Ishikawa (cell line): ENCODE measurements at regions not wholly inside any gene's neighbourhood (a gene's known extent, or its start where the extent isn't known, plus 50 kb on each side); places are given as distances from the start of the nearest gene placed in this dataset.

ENCODE experiments used
- CEBPB ChIP-seq: IDR thresholded peaks from 2 replicates; pipeline ENCODE4 v1.6.1; 2012
- CREB1 ChIP-seq: IDR thresholded peaks from 2 replicates; pipeline ENCODE4 v1.6.1; 2012; ENCODE audit warnings: low read depth
- EGR1 ChIP-seq: IDR thresholded peaks from 2 replicates; pipeline ENCODE4 v1.6.1; 2012
- EP300 ChIP-seq: IDR thresholded peaks from 2 replicates; pipeline ENCODE4 v1.6.1; 2012; ENCODE audit warnings: borderline replicate concordance
- FOXM1 ChIP-seq: IDR thresholded peaks from 2 replicates; pipeline ENCODE4 v1.6.1; 2012; ENCODE audit warnings: low read depth, borderline replicate concordance
- MAX ChIP-seq: IDR thresholded peaks from 2 replicates; pipeline ENCODE4 v1.6.1; 2012
- NFIC ChIP-seq: IDR thresholded peaks from 2 replicates; pipeline ENCODE4 v1.6.1; 2012
- RAD21 ChIP-seq: IDR thresholded peaks from 2 replicates; pipeline ENCODE4 v1.6.1; 2012; ENCODE audit warnings: low read depth
- REST ChIP-seq: IDR thresholded peaks from 2 replicates; pipeline ENCODE4 v1.6.1; 2012; ENCODE audit warnings: low read depth, mild to moderate bottlenecking
- TAF1 ChIP-seq: IDR thresholded peaks from 2 replicates; pipeline ENCODE4 v1.6.1; 2012; ENCODE audit warnings: low read depth, mild to moderate bottlenecking
- TCF12 ChIP-seq: IDR thresholded peaks from 2 replicates; pipeline ENCODE4 v1.6.1; 2012; ENCODE audit warnings: low read depth
- TEAD4 ChIP-seq: IDR thresholded peaks from 2 replicates; pipeline ENCODE4 v1.6.1; 2012
- USF1 ChIP-seq: IDR thresholded peaks from 2 replicates; pipeline ENCODE4 v1.6.1; 2012
- YY1 ChIP-seq: IDR thresholded peaks from 2 replicates; pipeline ENCODE4 v1.6.1; 2012; ENCODE audit warnings: low read depth
- ZBTB7A ChIP-seq: IDR thresholded peaks from 2 replicates; pipeline ENCODE4 v1.6.1; 2012; ENCODE audit warnings: low read depth

- TF ChIP-seq FOXM1, result no peak
- no peak for TF ChIP-seq TEAD4
- TF ChIP-seq ZBTB7A, result no peak
- TF ChIP-seq CEBPB, result no peak
- no peak for TF ChIP-seq CREB1
- no peak for TF ChIP-seq YY1
- TF ChIP-seq TCF12, result no peak
- no peak for TF ChIP-seq REST
- TF ChIP-seq MAX, result no peak
- no peak for TF ChIP-seq EP300
- no peak for TF ChIP-seq NFIC
- no peak for TF ChIP-seq RAD21
- TF ChIP-seq TAF1, result no peak
- no peak for TF ChIP-seq EGR1
- TF ChIP-seq USF1, result no peak
Measured at GRCh38 chr3:15924914-15925313, 127.1 kb upstream of the ANKRD28 start.

- TF ChIP-seq FOXM1, result no peak
Measured at GRCh38 chr3:15926871-15927270, 129.1 kb upstream of the ANKRD28 start.

GRCh38 chr3:15927969-15928368, 130.2 kb upstream of the ANKRD28 start:
- TF ChIP-seq YY1 (no peak), CEBPB (no peak), TCF12 (no peak), FOXM1 (no peak), REST (no peak), TEAD4 (no peak), TAF1 (no peak), RAD21 (no peak), ZBTB7A (no peak), CREB1 (no peak), EP300 (no peak), USF1 (no peak), EGR1 (no peak), NFIC (no peak), MAX (no peak)

- TF ChIP-seq TAF1, result no peak
- no peak for TF ChIP-seq RAD21
- no peak for TF ChIP-seq FOXM1
- no peak for TF ChIP-seq CREB1
- TF ChIP-seq TEAD4, result no peak
- TF ChIP-seq EP300, result no peak
- no peak for TF ChIP-seq CEBPB
- TF ChIP-seq TCF12, result no peak
- no peak for TF ChIP-seq ZBTB7A
- TF ChIP-seq EGR1, result no peak
- no peak for TF ChIP-seq USF1
- no peak for TF ChIP-seq YY1
Measured at GRCh38 chr3:15929944-15930571, 132.3 kb upstream of the ANKRD28 start.

GRCh38 chr3:15932348-15933300, 134.8 kb upstream of the ANKRD28 start:
- no peak for TF ChIP-seq USF1
- TF ChIP-seq CREB1, result no peak
- no peak for TF ChIP-seq TCF12
- no peak for TF ChIP-seq YY1
- TF ChIP-seq RAD21, result no peak
- no peak for TF ChIP-seq MAX
- no peak for TF ChIP-seq EP300
- TF ChIP-seq TEAD4, result no peak
- TF ChIP-seq REST, result no peak
- TF ChIP-seq FOXM1, result no peak
- no peak for TF ChIP-seq TAF1
- TF ChIP-seq ZBTB7A, result no peak
- TF ChIP-seq CEBPB, result no peak
- TF ChIP-seq EGR1, result no peak
